Body of pancreas (tissue), 4 donors: ENCODE measurements at regions not wholly inside any gene's neighbourhood (a gene's known extent, or its start where the extent isn't known, plus 50 kb on each side); places are given as distances from the start of the nearest gene placed in this dataset.

Source experiments
- ATAC-seq: fragments of 150-250 bp; one replicate; pipeline ENCODE4 v1.9.1; 2016
- DNase-seq, 4 donors: peaks; one replicate each; pipeline ENCODE4 v3.0.0-alpha.2; 2019
- H3K27ac ChIP-seq, 4 donors: fragments of 200-600 bp; sonication (generic); 1 replicate in 3 of 4; 2 replicates in 1 of 4; pipeline versions ENCODE4 v1.5.1 to v1.6.1; 2016 to 2019; ENCODE audit warnings: mild to moderate bottlenecking in 1 of 4, mixed read lengths in 1 of 4, moderate library complexity in 1 of 4
- H3K27me3 ChIP-seq, 2 donors: fragments of 200-600 bp; sonication (generic); one replicate each; pipeline ENCODE4 v1.6.0; 2016; ENCODE audit warnings: mild to moderate bottlenecking in 1 of 2
- H3K36me3 ChIP-seq, 2 donors: fragments of 200-600 bp; sonication (generic); replicated peaks in 1 of 2; 2 replicates each; pipeline ENCODE4 v1.5.1; 2016; ENCODE audit warnings: low read depth in 2 of 2; ENCODE audit not compliant: insufficient read depth in 1 of 2
- H3K4me1 ChIP-seq: fragments of 200-600 bp; sonication (generic); one replicate; pipeline ENCODE4 v1.6.0; 2016
- H3K4me3 ChIP-seq, 2 donors: fragments of 200-600 bp; sonication (generic); 1 replicate in 1 of 2; 2 replicates in 1 of 2; pipeline ENCODE4 v1.5.1; 2016 to 2019
- H3K9me3 ChIP-seq, 3 donors: fragments of 200-600 bp; sonication (generic); 1 replicate in 2 of 3; 2 replicates in 1 of 3; pipeline ENCODE4 v1.5.1; 2016
- POLR2A ChIP-seq, 3 donors: fragments of 450-650 bp; IDR thresholded peaks; one replicate each; pipeline ENCODE4 v1.6.1; 2016; ENCODE audit warnings: antibody characterized with exemption in 3 of 3, mild to moderate bottlenecking in 2 of 3
- WGBS, 2 donors: methylation state at CpG; one replicate each; pipeline ENCODE4 v1.1.5; 2017; 5-methylcytosine and 5-hydroxymethylcytosine counted together
- intact Hi-C: fragments of 100-400 bp; cut with DNase I; formaldehyde crosslinking; loops from one replicate; pipeline ENCODE4 v1.15.1; 2023
- TF ChIP-seq, protein P1 (sequence below), 7 experiments: fragments of 450-650 bp in 4 of 7; fragments of 200-600 bp in 3 of 7; sonication (generic) in 3 of 7; IDR thresholded peaks; one replicate each; pipeline ENCODE4 v1.5.1; 2016 to 2019; ENCODE audit warnings: antibody characterized with exemption in 7 of 7

DNA sequence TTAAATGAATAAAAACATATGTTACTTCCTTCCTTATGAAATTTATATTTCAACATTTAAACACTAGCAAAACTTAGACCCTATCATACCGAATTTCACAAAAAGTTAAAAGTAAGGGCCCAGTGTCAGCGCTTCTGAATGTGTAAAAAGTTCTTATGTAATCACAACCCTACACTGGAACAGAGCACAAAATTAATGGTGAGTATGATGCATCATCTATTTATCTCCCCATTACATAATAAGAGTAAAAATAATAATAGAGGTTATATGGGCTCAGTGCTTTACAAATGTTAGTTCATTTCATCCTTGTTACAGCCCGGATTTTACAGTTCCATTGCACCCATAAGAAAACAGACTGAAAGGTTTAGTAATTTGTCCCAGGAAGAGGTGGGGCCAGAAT lies 144.9 kb upstream of the POU3F3 start:
- DNase-seq (no peak), ATAC-seq (no peak)
- Histone ChIP-seq H3K36me3 (no peaks in the 10 kb centered on the region), H3K9me3 (no peaks in the 10 kb centered on the region), H3K27me3 (no peaks in the 10 kb centered on the region), H3K4me1 (no peaks in the 10 kb centered on the region), H3K27ac (no peak overlapping the region), H3K4me3 (no peak overlapping the region)
- intact Hi-C loops = no loop called here
- WGBS, 2 donors = 70 to 73% methylated on average over 3 of the region's 3 CpGs
- TF ChIP-seq, protein P1, sequence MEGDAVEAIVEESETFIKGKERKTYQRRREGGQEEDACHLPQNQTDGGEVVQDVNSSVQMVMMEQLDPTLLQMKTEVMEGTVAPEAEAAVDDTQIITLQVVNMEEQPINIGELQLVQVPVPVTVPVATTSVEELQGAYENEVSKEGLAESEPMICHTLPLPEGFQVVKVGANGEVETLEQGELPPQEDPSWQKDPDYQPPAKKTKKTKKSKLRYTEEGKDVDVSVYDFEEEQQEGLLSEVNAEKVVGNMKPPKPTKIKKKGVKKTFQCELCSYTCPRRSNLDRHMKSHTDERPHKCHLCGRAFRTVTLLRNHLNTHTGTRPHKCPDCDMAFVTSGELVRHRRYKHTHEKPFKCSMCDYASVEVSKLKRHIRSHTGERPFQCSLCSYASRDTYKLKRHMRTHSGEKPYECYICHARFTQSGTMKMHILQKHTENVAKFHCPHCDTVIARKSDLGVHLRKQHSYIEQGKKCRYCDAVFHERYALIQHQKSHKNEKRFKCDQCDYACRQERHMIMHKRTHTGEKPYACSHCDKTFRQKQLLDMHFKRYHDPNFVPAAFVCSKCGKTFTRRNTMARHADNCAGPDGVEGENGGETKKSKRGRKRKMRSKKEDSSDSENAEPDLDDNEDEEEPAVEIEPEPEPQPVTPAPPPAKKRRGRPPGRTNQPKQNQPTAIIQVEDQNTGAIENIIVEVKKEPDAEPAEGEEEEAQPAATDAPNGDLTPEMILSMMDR (IDR thresholded peaks at IDR 0.05) = no peak
- TF ChIP-seq POLR2A (IDR thresholded peaks at IDR 0.05) = no peak

DNA sequence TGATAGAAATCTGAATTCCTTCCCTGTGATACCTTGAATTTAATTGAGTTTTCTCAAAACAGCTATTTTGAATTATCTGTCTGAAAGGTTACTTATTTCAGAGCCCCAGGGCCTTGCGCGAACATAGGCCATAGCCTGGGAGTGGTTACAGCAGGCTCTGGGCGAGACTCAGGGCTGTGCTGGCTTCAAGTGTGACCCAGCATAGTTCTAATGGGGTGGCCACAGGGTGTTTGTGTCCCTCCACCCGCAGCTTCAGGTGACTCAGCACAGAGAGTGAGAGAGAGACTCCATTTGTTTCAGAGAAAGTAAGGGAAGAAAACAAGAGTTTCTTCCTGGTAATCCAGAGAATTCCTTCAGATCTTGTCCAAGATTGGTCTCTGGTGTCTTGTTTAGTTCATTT lies 137.9 kb upstream of the POU3F3 start:
- H3K27ac ChIP-seq = no peak overlapping the region
- TF ChIP-seq, protein P1 (IDR thresholded peaks at IDR 0.05) = no peak
- TF ChIP-seq POLR2A (IDR thresholded peaks at IDR 0.05) = no peak
- DNase-seq (no peak), ATAC-seq (no peak)
- H3K27me3 ChIP-seq = no peaks in the 10 kb centered on the region
- H3K36me3 ChIP-seq = no peaks in the 10 kb centered on the region
- intact Hi-C loops = no loop called here
- WGBS, 2 donors = 73 to 83% methylated on average over 4 of the region's 4 CpGs
- H3K9me3 ChIP-seq = no peaks in the 10 kb centered on the region
- H3K4me3 ChIP-seq = no peak overlapping the region
- no peaks in the 10 kb centered on the region for H3K4me1 ChIP-seq

DNA sequence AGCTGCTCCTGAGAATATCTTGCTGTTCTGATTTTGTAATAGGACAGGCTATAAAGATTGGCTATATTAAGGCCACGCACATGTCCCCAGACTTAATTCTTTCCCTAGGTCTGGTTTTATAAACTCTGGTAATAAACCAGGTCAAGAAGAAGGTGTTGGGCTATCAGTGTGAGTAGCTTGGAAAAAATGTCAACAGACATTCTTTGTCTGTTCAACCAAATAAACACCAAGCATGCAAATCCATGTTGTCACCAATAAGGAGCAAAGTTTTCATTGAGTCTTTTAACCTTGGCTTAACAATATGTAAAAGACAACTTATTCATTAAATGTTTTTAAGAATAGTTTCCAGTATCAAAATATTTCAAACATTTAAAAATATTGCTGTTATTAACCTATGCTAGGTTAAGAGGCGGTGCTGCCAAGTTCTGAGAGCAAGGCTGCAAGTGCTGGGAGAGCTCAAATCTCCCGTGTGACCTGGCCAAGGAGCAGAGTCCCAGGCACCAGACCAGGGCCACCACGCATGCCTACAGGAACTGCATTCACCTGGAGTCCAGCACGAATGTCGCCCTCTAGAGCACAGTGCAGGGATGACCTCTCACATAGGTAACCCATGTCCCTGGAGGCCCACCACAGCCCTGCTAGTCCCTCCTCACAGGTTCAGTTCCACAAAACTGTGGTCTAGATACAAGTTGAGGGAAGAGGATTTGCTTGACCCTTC lies 120.5 kb upstream of the POU3F3 start:
- no peak overlapping the region for H3K27ac ChIP-seq
- no peaks in the 10 kb centered on the region for H3K4me1 ChIP-seq
- peaks cover 0 to 4% (median 0%) of the 10 kb centered on the region in 3 donors for H3K9me3 ChIP-seq
- DNase-seq (peak; percentile 20 to 53 (median 24)), ATAC-seq (no peak)
- no peaks in the 10 kb centered on the region for H3K36me3 ChIP-seq
- H3K27me3 ChIP-seq = no peaks in the 10 kb centered on the region
- no peak for TF ChIP-seq POLR2A (IDR thresholded peaks at IDR 0.05)
- TF ChIP-seq, protein P1 (IDR thresholded peaks at IDR 0.05) = peak in 1 of 7 experiments; percentile 25
- H3K4me3 ChIP-seq = no peak overlapping the region
- WGBS, 2 donors = 44 to 64% methylated on average over 6 of the region's 6 CpGs
- intact Hi-C loops = no loop called here

DNA sequence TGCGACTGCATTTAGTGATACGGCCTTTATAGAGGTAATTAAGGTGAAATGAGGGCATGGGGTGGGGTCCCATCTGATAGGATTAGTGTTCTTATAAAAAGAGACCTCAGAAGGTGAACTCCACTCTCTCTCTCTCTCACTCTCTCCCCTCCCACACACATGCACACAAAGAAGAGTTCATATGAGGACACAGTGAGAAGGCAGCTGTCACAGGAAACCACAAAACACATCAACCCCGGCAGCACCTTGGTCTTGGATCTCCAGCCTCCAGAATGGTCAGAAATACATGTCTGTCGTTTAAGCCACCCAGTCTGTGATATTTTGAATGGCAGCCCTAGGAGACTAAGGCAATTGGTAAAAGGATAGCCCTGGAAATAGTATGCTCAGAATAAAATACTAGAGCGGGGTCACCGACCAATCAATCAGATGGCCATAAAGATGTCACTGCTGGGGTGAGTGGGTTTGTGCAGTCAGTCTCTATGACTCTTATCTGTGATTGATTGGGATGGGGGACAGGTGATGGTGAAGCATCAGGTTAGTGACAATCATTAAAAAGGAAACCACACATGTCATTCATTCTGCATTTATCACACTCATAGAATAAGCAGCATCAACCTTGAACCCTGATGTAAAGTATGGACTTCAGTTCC lies 118.9 kb upstream of the POU3F3 start:
- DNase-seq = no peak
- no peak for ATAC-seq

More for the DNA sequence above, 118.9 kb upstream of the POU3F3 start:
- Histone ChIP-seq H3K36me3 (no peaks in the 10 kb centered on the region), H3K4me3 (no peak overlapping the region), H3K9me3 (peaks cover 0 to 4% (median 0%) of the 10 kb centered on the region in 3 donors), H3K27ac (no peak overlapping the region), H3K4me1 (no peaks in the 10 kb centered on the region), H3K27me3 (no peaks in the 10 kb centered on the region)
- WGBS, 2 donors = 44 to 52% methylated on average over 6 of the region's 6 CpGs
- TF ChIP-seq POLR2A (IDR thresholded peaks at IDR 0.05) = no peak
- TF ChIP-seq, protein P1 (IDR thresholded peaks at IDR 0.05) = no peak
- intact Hi-C loops = no loop called here
